HG03060 (cell line): ENCODE measurements at regions not wholly inside any gene's neighbourhood (a gene's known extent, or its start where the extent isn't known, plus 50 kb on each side); places are given as distances from the start of the nearest gene placed in this dataset.

Source experiments
- ATAC-seq: cut with Tn5 transposase; IDR thresholded peaks from one replicate; pipeline ENCODE4 v1.9.1; 2021; ENCODE audit warnings: low read depth, moderate number of reproducible peaks; ENCODE audit not compliant: unreplicated experiment

DNA sequence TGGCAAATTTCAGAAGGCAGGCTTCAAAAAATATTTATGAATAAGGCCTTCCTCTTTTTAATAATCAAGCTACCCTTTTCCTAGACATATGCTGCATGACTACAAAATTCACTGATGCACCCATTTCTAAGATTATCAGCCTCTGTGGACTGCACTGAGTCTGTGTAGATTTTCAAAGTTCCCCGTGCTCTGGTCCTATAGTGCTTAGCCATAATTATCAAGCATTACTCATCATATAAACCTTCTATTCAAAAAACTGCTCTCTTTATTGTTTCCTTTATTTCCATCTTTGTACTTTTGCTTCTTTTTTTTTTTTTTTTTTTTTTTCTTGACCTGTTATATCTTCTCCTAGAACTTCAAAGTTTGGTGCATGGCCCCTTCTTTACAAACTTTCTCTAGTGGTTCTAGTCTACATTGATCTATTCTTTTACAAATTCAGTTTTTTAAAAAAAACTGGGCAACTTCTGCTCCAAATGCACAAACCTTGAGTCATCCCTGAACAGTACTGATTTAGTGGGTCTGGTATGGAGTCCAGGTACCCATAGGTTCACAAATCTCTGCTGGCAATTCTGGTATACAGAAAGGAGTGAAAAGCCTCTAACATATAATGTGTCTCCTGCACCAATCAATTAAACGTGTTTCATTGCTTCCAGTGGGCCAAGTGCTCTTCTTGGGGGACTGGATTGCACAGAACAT, 481.9 kb downstream of the NUP35 start:
- no peak for ATAC-seq

DNA sequence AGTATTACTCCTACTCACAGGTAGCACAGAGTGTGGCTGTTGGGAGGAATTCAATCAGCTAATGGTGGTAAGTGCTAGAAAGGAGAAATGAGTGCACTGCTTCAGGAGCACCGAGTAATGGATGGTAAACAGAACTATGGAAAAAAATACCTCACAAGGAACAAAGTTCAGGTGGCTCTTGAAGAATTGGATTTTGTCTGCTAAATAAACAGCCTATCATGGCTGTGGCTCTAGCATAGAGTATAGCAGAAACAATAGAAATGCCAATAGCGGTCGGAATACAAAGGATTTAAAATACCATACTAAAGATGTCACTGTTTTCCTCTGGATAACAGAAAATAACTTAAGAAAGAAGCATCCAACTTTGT, 482.5 kb downstream of the NUP35 start:
- ATAC-seq, result no peak

- ATAC-seq, result no peak
Observed at GRCh38 chr2:183607995-183608394, 483.8 kb downstream of the NUP35 start.

GRCh38 chr2:183608747-183609146, 484.5 kb downstream of the NUP35 start:
- ATAC-seq, result no peak

DNA sequence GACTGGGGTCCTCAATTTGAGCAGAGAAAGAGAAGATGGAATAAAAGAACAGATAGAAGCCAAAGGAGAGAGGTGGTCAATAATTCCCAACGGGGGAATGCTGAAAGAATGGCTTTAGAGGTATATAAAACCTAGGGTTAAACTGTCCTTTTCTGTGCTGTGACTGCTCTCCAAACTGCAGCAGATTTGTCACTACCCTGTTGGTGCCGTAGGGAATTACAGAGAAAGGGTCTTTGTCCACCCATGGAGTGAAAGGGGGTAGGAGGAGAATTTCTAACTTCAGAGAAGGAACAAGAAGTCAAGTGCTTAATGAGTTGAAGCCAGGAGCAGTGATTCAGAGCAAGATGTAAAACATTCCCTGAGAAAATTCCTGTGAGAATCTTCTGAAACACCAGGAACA, 486.5 kb downstream of the NUP35 start:
- ATAC-seq, result no peak

DNA sequence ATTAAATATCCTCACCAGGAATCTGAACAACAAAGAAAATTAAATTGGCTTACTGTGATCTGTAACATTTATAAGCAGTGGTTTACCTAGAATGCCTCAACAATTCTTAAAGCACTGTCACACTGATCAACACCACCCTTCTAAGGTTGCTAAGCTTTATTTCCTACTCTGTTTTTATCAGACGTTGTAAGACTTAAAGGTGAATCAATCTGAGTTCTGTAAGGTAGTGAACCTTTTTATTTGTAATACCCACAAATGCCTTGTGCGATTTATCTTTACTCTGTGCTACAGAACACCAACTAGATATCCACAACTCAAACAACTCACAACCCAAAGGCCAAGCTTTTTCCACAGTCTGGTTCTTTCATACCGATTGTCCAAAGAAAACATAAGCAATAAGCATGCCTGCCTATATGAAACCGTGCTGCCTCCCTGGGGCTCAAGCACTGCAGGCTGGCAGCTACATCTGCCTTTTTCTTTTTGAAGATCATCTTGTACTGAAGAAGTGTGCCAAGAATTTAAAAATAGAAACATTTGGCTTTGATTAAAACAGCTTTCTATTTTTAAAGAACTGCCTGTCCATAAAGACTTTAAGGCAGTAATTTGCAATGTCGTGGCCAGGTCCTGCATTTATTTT, 490.7 kb downstream of the NUP35 start:
- ATAC-seq, result no peak

DNA sequence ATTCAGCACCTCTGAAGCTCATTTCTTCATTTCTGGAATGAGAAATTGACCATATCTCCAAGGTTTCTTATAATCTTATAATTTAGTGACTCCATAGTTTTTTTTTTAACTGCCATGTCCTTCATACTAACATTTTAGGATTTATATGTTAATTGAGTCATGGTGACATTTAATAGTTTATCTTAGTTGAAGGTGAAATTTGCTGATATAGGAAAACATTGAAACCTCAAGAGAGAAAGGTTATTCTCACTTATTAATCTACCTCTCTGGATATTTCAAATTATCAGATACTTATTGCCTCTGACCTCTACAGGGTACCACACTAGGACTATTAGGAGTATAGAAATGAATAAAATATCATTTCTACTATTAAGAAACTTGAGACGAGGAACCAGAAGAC, 499.0 kb downstream of the NUP35 start:
- ATAC-seq, result no peak

GRCh38 chr2:183630964-183631363, 506.7 kb downstream of the NUP35 start:
- ATAC-seq, result no peak

- no peak for ATAC-seq
Observed at GRCh38 chr2:183656121-183656520, 531.9 kb downstream of the NUP35 start.

GRCh38 chr2:183665425-183665824, 541.2 kb downstream of the NUP35 start:
- no peak for ATAC-seq

DNA sequence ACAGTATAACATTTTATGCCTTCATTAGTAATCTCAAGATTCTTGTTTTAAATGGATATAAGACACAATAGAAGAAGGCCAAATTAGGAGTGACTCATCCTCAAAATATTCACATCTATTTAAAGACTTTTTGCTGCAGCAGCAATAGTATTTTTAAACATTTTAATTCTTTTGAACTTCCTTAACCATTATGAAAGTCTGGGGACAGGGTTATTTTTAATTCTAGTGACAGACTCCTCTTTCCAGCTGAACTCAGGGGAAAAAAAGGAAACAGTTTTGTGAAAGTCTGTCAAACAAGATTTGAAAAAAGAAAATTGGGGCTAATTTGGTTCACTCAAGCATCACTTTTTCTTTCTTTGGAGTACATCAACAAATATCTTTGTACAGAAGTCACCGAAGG, 541.8 kb downstream of the NUP35 start:
- ATAC-seq, result no peak

DNA sequence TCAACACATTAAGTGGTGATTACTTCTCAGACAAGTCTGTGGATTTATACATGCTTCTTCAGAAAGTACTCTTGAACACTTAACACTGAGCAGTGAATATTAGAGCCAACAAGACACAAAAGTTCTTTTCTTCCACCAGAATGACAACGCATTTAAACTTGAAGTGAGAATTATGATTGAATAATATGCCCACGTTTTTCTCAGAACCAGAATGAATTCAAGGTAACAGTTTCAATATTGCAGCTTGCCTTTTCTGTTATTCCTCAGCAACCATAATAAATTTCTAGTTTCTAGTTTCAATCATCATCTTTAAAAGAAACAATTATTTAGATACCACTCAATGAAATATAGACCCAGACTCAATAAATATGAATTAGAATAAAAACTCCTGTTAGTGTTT, 547.0 kb downstream of the NUP35 start:
- ATAC-seq, result no peak

GRCh38 chr2:183678908-183679307, 554.7 kb downstream of the NUP35 start:
- no peak for ATAC-seq

- ATAC-seq, result no peak
Observed at GRCh38 chr2:183680573-183680972, 556.3 kb downstream of the NUP35 start.

DNA sequence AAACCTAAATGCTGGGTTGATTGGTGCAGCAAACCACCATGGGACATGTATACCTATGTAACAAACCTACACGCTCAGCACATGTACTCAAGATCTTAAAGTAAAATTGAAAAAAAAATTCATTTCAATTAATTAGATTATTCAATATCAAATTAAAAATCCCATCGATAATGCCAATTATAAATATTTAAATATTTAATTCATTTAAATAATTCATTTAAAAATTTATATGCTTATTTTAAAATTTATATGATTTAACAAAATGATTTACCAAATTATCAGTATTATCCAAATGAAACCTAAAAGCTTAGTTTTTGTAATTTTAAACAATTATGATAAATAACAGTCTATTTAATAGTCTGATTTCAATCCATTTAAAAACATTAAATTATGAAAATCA, 560.4 kb downstream of the NUP35 start:
- no peak for ATAC-seq

- no peak for ATAC-seq
Observed at GRCh38 chr2:183696028-183696427, 571.8 kb downstream of the NUP35 start.

- ATAC-seq, result no peak
Observed at GRCh38 chr2:183709829-183710228, 585.6 kb downstream of the NUP35 start.

DNA sequence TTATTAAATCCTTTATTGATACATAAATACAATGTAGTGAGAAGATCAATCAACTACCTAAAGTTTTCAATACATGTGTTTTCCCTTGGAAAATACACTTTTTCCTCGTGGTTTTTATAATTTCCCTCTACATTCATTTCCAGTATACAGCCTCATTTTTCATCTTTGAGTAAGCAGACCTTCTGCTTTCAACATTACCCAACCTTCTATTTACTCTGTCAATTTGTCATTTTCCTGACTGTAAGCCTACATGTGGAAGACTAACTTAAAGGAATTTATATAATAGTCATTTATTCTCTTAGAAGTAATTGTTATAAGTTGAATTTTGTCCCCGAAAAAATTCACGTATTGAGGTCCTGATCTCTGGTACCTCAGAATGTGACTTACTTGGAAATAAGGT, 594.0 kb downstream of the NUP35 start:
- no peak for ATAC-seq

- no peak for ATAC-seq
Observed at GRCh38 chr2:183723278-183723677, 599.0 kb downstream of the NUP35 start.

DNA sequence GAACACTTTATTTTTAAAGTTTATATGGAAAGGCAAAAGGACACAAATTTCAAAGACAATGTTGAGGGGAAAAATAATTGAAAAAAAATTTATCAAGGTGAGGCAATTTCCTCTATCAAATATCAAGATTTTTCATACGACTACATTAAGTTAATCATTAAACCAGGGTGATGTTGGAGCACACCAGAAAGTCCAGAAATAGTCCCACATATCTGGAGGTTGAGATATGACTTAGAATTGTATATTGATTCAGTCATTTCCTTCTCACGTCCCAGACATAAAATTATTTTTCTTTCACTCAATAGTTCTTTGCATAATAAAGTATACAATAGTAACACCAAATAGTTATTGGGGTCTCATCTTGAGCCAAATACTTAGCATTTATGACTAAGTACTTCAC, 605.1 kb downstream of the NUP35 start:
- ATAC-seq, result no peak

DNA sequence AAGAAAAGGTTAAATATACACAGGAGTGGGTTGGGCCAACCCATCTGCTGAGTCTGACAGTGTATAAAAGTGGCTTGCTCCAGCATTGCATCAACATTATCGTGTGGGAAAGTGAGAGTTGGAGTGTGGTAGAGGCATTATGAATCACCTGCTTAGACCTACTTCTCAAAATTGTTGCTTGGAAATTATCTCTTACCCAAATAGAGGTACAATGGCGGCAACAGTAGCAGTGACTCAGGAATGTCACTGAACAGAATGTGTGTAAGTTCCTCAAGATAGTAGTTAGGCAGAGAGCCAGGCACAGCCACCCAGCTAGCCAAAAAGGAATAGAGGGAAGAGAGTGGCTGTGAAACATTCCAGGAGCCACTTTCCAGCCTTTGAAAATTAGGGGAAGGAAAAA, 616.0 kb downstream of the NUP35 start:
- no peak for ATAC-seq

DNA sequence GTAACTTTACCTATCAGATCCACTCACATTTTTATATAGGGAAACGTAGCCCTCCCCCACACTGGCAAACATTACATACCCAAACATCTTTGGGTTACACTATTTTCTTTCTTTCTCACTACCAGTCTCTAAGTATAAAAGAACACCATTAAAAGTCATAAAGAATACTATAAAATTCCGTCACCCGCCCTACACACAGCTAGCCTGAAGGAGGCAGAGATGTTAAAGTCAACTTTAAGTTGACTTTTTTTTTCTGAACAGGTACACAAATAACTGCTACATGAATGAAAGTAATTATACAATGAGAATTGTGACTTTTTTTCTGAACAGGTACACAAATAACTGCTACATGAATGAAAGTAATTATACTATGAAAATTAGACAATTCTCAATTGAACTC, 628.3 kb downstream of the NUP35 start:
- no peak for ATAC-seq

GRCh38 chr2:183759033-183759432, 634.8 kb downstream of the NUP35 start:
- no peak for ATAC-seq
